HepG2 (cell line): ENCODE measurements at regions not wholly inside any gene's neighbourhood (a gene's known extent, or its start where the extent isn't known, plus 50 kb on each side); places are given as distances from the start of the nearest gene placed in this dataset.

ENCODE experiments used
- AHDC1 ChIP-seq: sonication (generic); formaldehyde crosslinking; IDR thresholded peaks from 2 replicates; pipeline ENCODE4 v1.5.1; 2020; ENCODE audit warnings: mild to moderate bottlenecking, missing genetic modification reagents, borderline replicate concordance
- ATF7 ChIP-seq, 2 experiments: fragments of 450-650 bp in 1 of 2; sonication (generic) in 1 of 2; formaldehyde crosslinking in 1 of 2; IDR thresholded peaks; 2 replicates each; pipeline versions ENCODE4 v1.4.0 to v1.6.1; 2016 to 2020; ENCODE audit warnings: antibody characterized with exemption in 1 of 2, mild to moderate bottlenecking in 1 of 2, missing genetic modification reagents in 1 of 2
- DPF2 ChIP-seq: sonication (generic); formaldehyde crosslinking; IDR thresholded peaks from 2 replicates; pipeline ENCODE4 v1.4.0; 2020; ENCODE audit warnings: mild to moderate bottlenecking, low read depth, missing genetic modification reagents, borderline replicate concordance
- FOXO1 ChIP-seq: sonication (generic); formaldehyde crosslinking; IDR thresholded peaks from 2 replicates; pipeline ENCODE4 v1.4.0; 2020; ENCODE audit warnings: missing genetic modification reagents
- GATA4 ChIP-seq: sonication (generic); IDR thresholded peaks from 2 replicates; pipeline ENCODE4 v1.6.1; 2016; ENCODE audit warnings: antibody characterized with exemption, low read depth, borderline replicate concordance
- MEIS1 ChIP-seq: sonication (generic); formaldehyde crosslinking; IDR thresholded peaks from 2 replicates; pipeline ENCODE4 v1.9.0; 2021; ENCODE audit warnings: mild to moderate bottlenecking, missing genetic modification reagents, moderate library complexity, borderline replicate concordance
- MIXL1 ChIP-seq: IDR thresholded peaks from 2 replicates; pipeline ENCODE4 v1.6.1; 2016
- NCOA2 ChIP-seq: sonication (generic); formaldehyde crosslinking; IDR thresholded peaks from 2 replicates; pipeline ENCODE4 v1.8.0; 2022; ENCODE audit warnings: inconsistent platforms
- NFIC ChIP-seq: IDR thresholded peaks from 2 replicates; pipeline ENCODE4 v1.6.1; 2012; ENCODE audit warnings: mild to moderate bottlenecking, low read length, inconsistent platforms
- ONECUT2 ChIP-seq: sonication (generic); formaldehyde crosslinking; IDR thresholded peaks from 2 replicates; pipeline ENCODE4 v1.4.0; 2020; ENCODE audit warnings: missing genetic modification reagents
- PBX2 ChIP-seq: IDR thresholded peaks from 2 replicates; pipeline ENCODE4 v1.6.1; 2016; ENCODE audit warnings: control low read depth
- RXRB ChIP-seq: IDR thresholded peaks from 2 replicates; pipeline ENCODE4 v1.6.1; 2016; ENCODE audit warnings: borderline replicate concordance, missing genetic modification reagents, missing compliant biosample characterization
- TCF12 ChIP-seq, 2 experiments: fragments of 450-650 bp in 1 of 2; sonication (generic) in 1 of 2; formaldehyde crosslinking in 1 of 2; IDR thresholded peaks; 2 replicates each; pipeline versions ENCODE4 v1.6.1 to v1.8.0; 2017 to 2022; ENCODE audit warnings: antibody characterized with exemption in 1 of 2, mild to moderate bottlenecking in 1 of 2, missing genetic modification reagents in 1 of 2, moderate library complexity in 1 of 2
- TFE3 ChIP-seq: IDR thresholded peaks from 2 replicates; pipeline ENCODE4 v1.6.1; 2016
- THRA ChIP-seq: sonication (generic); formaldehyde crosslinking; IDR thresholded peaks from 2 replicates; pipeline ENCODE4 v1.4.0; 2020; ENCODE audit warnings: missing genetic modification reagents, borderline replicate concordance
- TRIM24 ChIP-seq: sonication (generic); formaldehyde crosslinking; IDR thresholded peaks from 2 replicates; pipeline ENCODE4 v1.8.0; 2022; ENCODE audit warnings: mild to moderate bottlenecking, missing genetic modification reagents
- ZNF782 ChIP-seq: sonication (generic); formaldehyde crosslinking; IDR thresholded peaks from 2 replicates; pipeline ENCODE4 v1.4.0; 2020; ENCODE audit warnings: missing genetic modification reagents, mild to moderate bottlenecking, borderline replicate concordance
- ZUFSP ChIP-seq: sonication (generic); formaldehyde crosslinking; IDR thresholded peaks from 2 replicates; pipeline ENCODE4 v1.9.0; 2021; ENCODE audit warnings: missing genetic modification reagents, mild to moderate bottlenecking, borderline replicate concordance

GRCh38 chr13:103194871-103195270 is 128.7 kb upstream of the SLC10A2 start (continued):
- TF ChIP-seq THRA (CRISPR knock-in tag) (peak; percentile 50; the same call in 1 of the 2 replicates), TFE3 (CRISPR knock-in tag) (peak; percentile 29; the same call in 1 of the 2 replicates), RXRB (CRISPR knock-in tag) (peak; percentile 71), FOXO1 (CRISPR knock-in tag) (peak; percentile 54; the same call in 1 of the 2 replicates), NCOA2 (CRISPR knock-in tag) (peak; percentile 62), PBX2 (CRISPR knock-in tag) (0 out of 2 replicates have a peak, but pooled peaks have one; percentile 40), TRIM24 (CRISPR knock-in tag) (no peak), ZUFSP (CRISPR knock-in tag) (no peak), GATA4 (no peak), NFIC (peak; percentile 23; the same call in 1 of the 2 replicates), MIXL1 (CRISPR knock-in tag) (peak; percentile 89), DPF2 (0 out of 2 replicates have a peak, but pooled peaks have one; percentile 35), ATF7 (IDR thresholded peaks at IDR 0.05) (no peak), ATF7 (CRISPR knock-in tag; IDR thresholded peaks at IDR 0.05) (no peak), AHDC1 (CRISPR knock-in tag) (0 out of 2 replicates have a peak, but pooled peaks have one; percentile 55), ZNF782 (CRISPR knock-in tag) (no peak), ONECUT2 (CRISPR knock-in tag) (peak; percentile 63), MEIS1 (CRISPR knock-in tag) (no peak), TCF12 (IDR thresholded peaks at IDR 0.05) (no peak), TCF12 (CRISPR knock-in tag; IDR thresholded peaks at IDR 0.05) (no peak)
